Liver (tissue), 8 donors: ENCODE measurements at regions not wholly inside any gene's neighbourhood (a gene's known extent, or its start where the extent isn't known, plus 50 kb on each side); places are given as distances from the start of the nearest gene placed in this dataset.

Experiments
- DNase-seq: peaks from one replicate; pipeline ENCODE4 v3.0.0-alpha.2; 2017; ENCODE audit warnings: low spot score
- H3K27ac ChIP-seq, 2 donors: one replicate each; pipeline ENCODE4 v1.7.0; 2013; ENCODE audit warnings: inconsistent platforms in 2 of 2, low read length in 2 of 2, control low read depth in 1 of 2, low read depth in 1 of 2, mild to moderate bottlenecking in 1 of 2
- H3K27me3 ChIP-seq, 4 donors: one replicate each; pipeline versions ENCODE4 v1.6.1 to v1.7.0; 2013; ENCODE audit warnings: low read length in 3 of 4, inconsistent platforms in 1 of 4, mild to moderate bottlenecking in 1 of 4, moderate library complexity in 1 of 4; ENCODE audit not compliant: control insufficient read depth in 4 of 4, insufficient read depth in 4 of 4
- H3K36me3 ChIP-seq, 4 donors: one replicate each; pipeline versions ENCODE4 v1.6.1 to v1.7.0; 2013; ENCODE audit warnings: low read length in 3 of 4, mild to moderate bottlenecking in 3 of 4, low read depth in 1 of 4, moderate library complexity in 1 of 4; ENCODE audit not compliant: control insufficient read depth in 4 of 4, insufficient read depth in 3 of 4
- H3K4me1 ChIP-seq, 4 donors: one replicate each; pipeline versions ENCODE4 v1.6.1 to v1.7.0; 2013; ENCODE audit warnings: low read length in 3 of 4, mild to moderate bottlenecking in 3 of 4, moderate library complexity in 1 of 4; ENCODE audit not compliant: control insufficient read depth in 4 of 4, insufficient read depth in 4 of 4
- H3K4me3 ChIP-seq, 3 donors: one replicate each; pipeline versions ENCODE4 v1.6.1 to v1.7.0; 2013; ENCODE audit warnings: low read length in 3 of 3, control low read depth in 1 of 3, low read depth in 1 of 3, mild to moderate bottlenecking in 1 of 3
- H3K9ac ChIP-seq, 2 donors: one replicate each; pipeline ENCODE4 v1.7.0; 2013; ENCODE audit warnings: low read length in 2 of 2, mild to moderate bottlenecking in 2 of 2, moderate library complexity in 2 of 2, control low read depth in 1 of 2, low read depth in 1 of 2
- H3K9me3 ChIP-seq, 4 donors: one replicate each; pipeline versions ENCODE4 v1.6.1 to v1.7.0; 2013; ENCODE audit warnings: low read length in 3 of 4; ENCODE audit not compliant: control insufficient read depth in 4 of 4
- ATF3 ChIP-seq: IDR thresholded peaks from 2 replicates; pipeline ENCODE4 v1.6.1; 2016; ENCODE audit warnings: antibody characterized with exemption
- EGR1 ChIP-seq, 2 donors: IDR thresholded peaks; 2 replicates each; pipeline ENCODE4 v1.6.1; 2016 to 2018; ENCODE audit warnings: antibody characterized with exemption in 2 of 2, low read depth in 2 of 2
- FOXA1 ChIP-seq: IDR thresholded peaks from 2 replicates; pipeline ENCODE4 v1.6.1; 2016; ENCODE audit warnings: antibody characterized with exemption
- GABPA ChIP-seq, 2 donors: IDR thresholded peaks in 1 of 2; conservative IDR thresholded peaks in 1 of 2; 2 replicates each; pipeline ENCODE4 v1.6.1; 2016; ENCODE audit warnings: antibody characterized with exemption in 2 of 2, mild to moderate bottlenecking in 1 of 2, moderate library complexity in 1 of 2
- HNF4A ChIP-seq, 2 donors: conservative IDR thresholded peaks; 2 replicates each; pipeline ENCODE4 v1.6.1; 2016; ENCODE audit warnings: antibody characterized with exemption in 2 of 2, mild to moderate bottlenecking in 2 of 2
- HNF4G ChIP-seq: IDR thresholded peaks from 2 replicates; pipeline ENCODE4 v1.6.1; 2016; ENCODE audit warnings: antibody characterized with exemption
- JUND ChIP-seq, 2 donors: IDR thresholded peaks; 2 replicates each; pipeline ENCODE4 v1.6.1; 2016; ENCODE audit warnings: antibody characterized with exemption in 2 of 2
- MAX ChIP-seq: IDR thresholded peaks from 2 replicates; pipeline ENCODE4 v1.6.1; 2016; ENCODE audit warnings: antibody characterized with exemption
- NR2F2 ChIP-seq: IDR thresholded peaks from 2 replicates; pipeline ENCODE4 v1.6.1; 2016; ENCODE audit warnings: antibody characterized with exemption
- RAD21 ChIP-seq, 2 donors: IDR thresholded peaks; 2 replicates each; pipeline ENCODE4 v1.6.1; 2016; ENCODE audit warnings: antibody characterized with exemption in 2 of 2, mild to moderate bottlenecking in 2 of 2
- REST ChIP-seq: IDR thresholded peaks from 2 replicates; pipeline ENCODE4 v1.6.1; 2016; ENCODE audit warnings: antibody characterized with exemption, mild to moderate bottlenecking
- RXRA ChIP-seq, 2 donors: IDR thresholded peaks; 2 replicates each; pipeline ENCODE4 v1.6.1; 2017 to 2018; ENCODE audit warnings: antibody characterized with exemption in 2 of 2, mild to moderate bottlenecking in 1 of 2
- SP1 ChIP-seq: IDR thresholded peaks from 2 replicates; pipeline ENCODE4 v1.6.1; 2018; ENCODE audit warnings: antibody characterized with exemption, mild to moderate bottlenecking
- TAF1 ChIP-seq: conservative IDR thresholded peaks from 2 replicates; pipeline ENCODE4 v1.6.1; 2016; ENCODE audit warnings: antibody characterized with exemption, mild to moderate bottlenecking
- YY1 ChIP-seq: IDR thresholded peaks from 2 replicates; pipeline ENCODE4 v1.6.1; 2016; ENCODE audit warnings: antibody characterized with exemption, mild to moderate bottlenecking
- whole genome bisulfite sequencing: extraction: QIAGEN DNeasy Blood & Tissue Kit; methylation state at CpG from one replicate; pipeline ENCODE4 v1.1.7; 2013; 5-methylcytosine and 5-hydroxymethylcytosine counted together
- TF ChIP-seq, protein P1 (sequence below): fragments of 150-350 bp; IDR thresholded peaks from 2 replicates; pipeline ENCODE4 v1.5.1; 2017; ENCODE audit warnings: improper control_type of control experiment, low read depth, low read length; ENCODE audit not compliant: missing input control
- donor health status: healthy.
- donor health status: healthy.
- donor health status: healthy.
- donor health status: healthy.
- donor health status: healthy.

DNA sequence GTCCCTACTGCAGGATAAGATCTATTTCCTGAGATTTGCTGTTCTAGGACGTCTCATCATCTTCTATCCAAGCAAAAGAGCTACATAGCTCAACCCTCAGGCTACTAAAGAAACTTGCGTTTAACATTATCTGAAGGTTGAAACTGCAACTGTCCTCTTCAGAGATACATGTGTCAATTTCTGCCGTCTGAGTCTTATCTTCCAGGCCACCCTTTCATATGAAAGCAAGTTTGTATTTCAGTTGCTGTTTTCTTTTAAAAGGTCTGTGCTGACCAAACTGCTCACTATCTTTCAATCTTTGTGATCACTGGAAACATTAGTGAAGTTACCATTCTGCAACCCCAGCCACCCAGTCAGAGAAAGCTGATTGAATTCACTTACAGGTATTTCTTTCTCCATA, 108.6 kb upstream of the RAB3GAP2 start:
- Histone ChIP-seq H3K4me3 (no peak overlapping the region), H3K36me3 (no peaks in the 10 kb centered on the region), H3K9me3 (no peaks in the 10 kb centered on the region), H3K4me1 (no peaks in the 10 kb centered on the region), H3K27me3 (no peaks in the 10 kb centered on the region), H3K27ac (no peak overlapping the region), H3K9ac (no peak overlapping the region)
- DNase-seq, result no peak
- TF ChIP-seq JUND (IDR thresholded peaks at IDR 0.05), result no peak
- TF ChIP-seq, protein P1, sequence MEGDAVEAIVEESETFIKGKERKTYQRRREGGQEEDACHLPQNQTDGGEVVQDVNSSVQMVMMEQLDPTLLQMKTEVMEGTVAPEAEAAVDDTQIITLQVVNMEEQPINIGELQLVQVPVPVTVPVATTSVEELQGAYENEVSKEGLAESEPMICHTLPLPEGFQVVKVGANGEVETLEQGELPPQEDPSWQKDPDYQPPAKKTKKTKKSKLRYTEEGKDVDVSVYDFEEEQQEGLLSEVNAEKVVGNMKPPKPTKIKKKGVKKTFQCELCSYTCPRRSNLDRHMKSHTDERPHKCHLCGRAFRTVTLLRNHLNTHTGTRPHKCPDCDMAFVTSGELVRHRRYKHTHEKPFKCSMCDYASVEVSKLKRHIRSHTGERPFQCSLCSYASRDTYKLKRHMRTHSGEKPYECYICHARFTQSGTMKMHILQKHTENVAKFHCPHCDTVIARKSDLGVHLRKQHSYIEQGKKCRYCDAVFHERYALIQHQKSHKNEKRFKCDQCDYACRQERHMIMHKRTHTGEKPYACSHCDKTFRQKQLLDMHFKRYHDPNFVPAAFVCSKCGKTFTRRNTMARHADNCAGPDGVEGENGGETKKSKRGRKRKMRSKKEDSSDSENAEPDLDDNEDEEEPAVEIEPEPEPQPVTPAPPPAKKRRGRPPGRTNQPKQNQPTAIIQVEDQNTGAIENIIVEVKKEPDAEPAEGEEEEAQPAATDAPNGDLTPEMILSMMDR, result no peak
- no peak for TF ChIP-seq ATF3
- no peak for TF ChIP-seq MAX
- TF ChIP-seq HNF4G, result no peak
- no peak for TF ChIP-seq TAF1
- TF ChIP-seq GABPA (IDR thresholded peaks at IDR 0.05 in 1 of 2, conservative IDR thresholded peaks at IDR 0.05 in 1 of 2), result no peak
- no peak for TF ChIP-seq EGR1 (IDR thresholded peaks at IDR 0.05; ENCODE audit: low read depth in 2 of 2)
- WGBS, result 65% methylated on average over 3 of the region's 3 CpGs

DNA sequence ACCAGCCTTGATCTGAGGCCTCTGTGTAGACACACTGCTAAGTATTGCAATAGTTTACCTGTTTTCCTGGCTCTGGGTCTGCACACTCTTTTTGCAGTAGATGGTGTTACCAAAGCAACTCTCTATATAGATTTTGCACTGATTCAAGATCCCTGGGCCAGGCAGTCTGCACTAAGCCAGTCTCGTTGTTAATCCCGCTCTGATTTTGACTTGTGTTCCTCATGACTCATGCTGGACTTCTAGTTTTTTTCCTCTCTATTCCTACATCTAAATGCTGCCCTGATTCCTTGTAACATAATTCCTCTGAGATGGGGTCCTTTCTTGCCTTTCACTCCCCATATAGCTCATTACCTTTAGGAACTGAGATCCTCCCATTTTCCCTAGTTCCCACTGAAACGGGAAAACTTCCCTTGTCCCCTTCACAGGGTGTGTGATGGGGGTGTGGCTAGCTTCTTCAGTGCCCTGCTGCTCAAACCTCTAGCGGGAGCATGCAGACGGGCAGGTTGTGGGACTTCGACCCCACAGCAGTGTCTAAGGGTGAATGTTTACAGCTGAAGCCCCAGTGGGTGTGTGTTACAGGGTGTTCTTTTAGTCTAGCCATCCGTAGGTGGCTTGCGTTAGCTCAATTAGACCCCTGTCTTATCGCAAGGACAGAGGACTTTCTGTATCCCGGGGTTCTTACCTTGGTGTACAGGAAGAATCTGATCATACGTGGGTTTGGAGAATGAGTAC, 106.5 kb upstream of the RAB3GAP2 start:
- 43% methylated on average over 11 of the region's 11 CpGs for WGBS
- TF ChIP-seq RXRA (IDR thresholded peaks at IDR 0.05), result no peak
- TF ChIP-seq TAF1, result no peak
- no peak for TF ChIP-seq REST
- TF ChIP-seq, protein P1, result no peak
- no peak for TF ChIP-seq JUND (IDR thresholded peaks at IDR 0.05)
- no peak for TF ChIP-seq HNF4G
- TF ChIP-seq RAD21 (IDR thresholded peaks at IDR 0.05), result no peak
- TF ChIP-seq FOXA1, result no peak
- no peak for TF ChIP-seq NR2F2
- no peak for TF ChIP-seq HNF4A (conservative IDR thresholded peaks at IDR 0.05)
- no peak for TF ChIP-seq MAX
- no peak for TF ChIP-seq ATF3
- TF ChIP-seq SP1, result no peak
- TF ChIP-seq EGR1 (IDR thresholded peaks at IDR 0.05; ENCODE audit: low read depth in 2 of 2), result no peak
- TF ChIP-seq YY1, result no peak
- no peak overlapping the region for H3K9ac ChIP-seq
- DNase-seq, result no peak
- H3K36me3 ChIP-seq, result no peaks in the 10 kb centered on the region
- no peak overlapping the region for H3K27ac ChIP-seq
- H3K4me1 ChIP-seq, result no peaks in the 10 kb centered on the region
- no peak overlapping the region for H3K4me3 ChIP-seq
- H3K27me3 ChIP-seq, result no peaks in the 10 kb centered on the region
- H3K9me3 ChIP-seq, result peaks cover 0 to 2% (median 0%) of the 10 kb centered on the region in 4 donors
